K562 (cell line): ENCODE measurements at regions not wholly inside any gene's neighbourhood (a gene's known extent, or its start where the extent isn't known, plus 50 kb on each side); places are given as distances from the start of the nearest gene placed in this dataset.

Source experiments
- ATAC-seq: fragments of 200-7000 bp; cut with Tn5 transposase; 3 replicates; pipeline ENCODE4 v1.9.1; 2020; ENCODE audit warnings: moderate library complexity
- BruUV-seq: library from RNA; stranded (reverse); fragments of 400-500 nt; replicated peaks from 2 replicates; lab custom pipeline; 2021; lab: Mats Ljungman, UMichigan
- CTCF ChIA-PET: fragments of 300-600 bp; formaldehyde crosslinking; extraction: SDS; loops from one replicate; lab custom pipeline; 2021; ENCODE audit warnings: low intra/inter-chr PET ratio; lab: Yijun Ruan, JAX
- POLR2A ChIA-PET: fragments of 300-600, 350-650 bp; sonication (Branson Sonifier 250); formaldehyde crosslinking; extraction: SDS; loops from one replicate; lab custom pipeline; 2021; ENCODE audit warnings: antibody characterized with exemption, inconsistent platforms; lab: Yijun Ruan, JAX
- DNase-seq, 4 experiments: peaks; one replicate each; pipeline versions ENCODE4 v3.0.0 to v3.0.0-alpha.2; 2011 to 2018; ENCODE audit warnings: low spot score in 3 of 4, mixed read lengths in 3 of 4; ENCODE audit errors: extremely low read depth in 1 of 4
- FAIRE-seq: peaks from 2 replicates; lab custom pipeline; 2011; peaks lifted over from hg19 to GRCh38; lab: Jason Lieb, UNC
- H2AFZ ChIP-seq: 2 replicates; pipeline ENCODE4 v1.6.0; 2011; ENCODE audit warnings: low read depth, low read length, control low read depth, inconsistent platforms
- H3K27ac ChIP-seq: fragments of 200-600 bp; 3 replicates; pipeline ENCODE4 v1.8.0; 2011; ENCODE audit warnings: low read depth, mild to moderate bottlenecking, control low read depth, inconsistent platforms, low read length, moderate library complexity, mixed read lengths; ENCODE audit errors: extremely low read depth
- H3K27me3 ChIP-seq, 2 experiments: fragments of 300-600 bp in 1 of 2; 2 replicates in 1 of 2; 3 replicates in 1 of 2; pipeline versions ENCODE4 v1.6.0 to v1.8.0; 2011; ENCODE audit warnings: inconsistent platforms in 2 of 2, low read length in 2 of 2, mild to moderate bottlenecking in 1 of 2, mixed read lengths in 1 of 2, moderate library complexity in 1 of 2; ENCODE audit not compliant: control insufficient read depth in 2 of 2, insufficient read depth in 2 of 2
- H3K36me3 ChIP-seq: fragments of 300-600 bp; 3 replicates; pipeline ENCODE4 v1.8.0; 2011; ENCODE audit warnings: mild to moderate bottlenecking, low read length, inconsistent platforms; ENCODE audit not compliant: control insufficient read depth, insufficient read depth
- H3K4me1 ChIP-seq, 2 experiments: fragments of 200-600 bp in 1 of 2; replicated peaks in 1 of 2; 2 replicates in 1 of 2; 3 replicates in 1 of 2; pipeline versions ENCODE4 v1.5.1 to v1.8.0; 2011; ENCODE audit warnings: inconsistent platforms in 2 of 2, low read length in 2 of 2, mild to moderate bottlenecking in 1 of 2, mixed read lengths in 1 of 2, moderate library complexity in 1 of 2; ENCODE audit not compliant: control insufficient read depth in 2 of 2, insufficient read depth in 2 of 2
- H3K4me2 ChIP-seq: 2 replicates; pipeline ENCODE4 v1.6.1; 2011; ENCODE audit warnings: low read length, control low read depth, inconsistent platforms, mixed read lengths; ENCODE audit not compliant: insufficient read depth
- H3K4me3 ChIP-seq: fragments of 200-600 bp; sonication (generic), shearing (Covaris generic); 2 replicates; pipeline ENCODE4 v1.5.1; 2016; ENCODE audit warnings: control low read depth, inconsistent platforms
- H3K79me2 ChIP-seq: fragments of 200-600 bp; 3 replicates; pipeline ENCODE4 v1.8.0; 2011; ENCODE audit warnings: low read length, inconsistent platforms; ENCODE audit not compliant: control insufficient read depth, insufficient read depth
- H3K9ac ChIP-seq, 2 experiments: 2 replicates each; pipeline versions ENCODE4 v1.6.0 to v1.6.1; 2011; ENCODE audit warnings: low read depth in 2 of 2, low read length in 2 of 2, control low read depth in 1 of 2, inconsistent platforms in 1 of 2, mild to moderate bottlenecking in 1 of 2, mixed read lengths in 1 of 2; ENCODE audit not compliant: insufficient read depth in 1 of 2
- H3K9me1 ChIP-seq: one replicate; pipeline ENCODE4 v1.6.0; 2011; ENCODE audit warnings: inconsistent platforms, mild to moderate bottlenecking, low read length, moderate library complexity; ENCODE audit not compliant: control insufficient read depth, insufficient read depth
- H3K9me3 ChIP-seq: replicated peaks from 2 replicates; pipeline ENCODE4 v1.5.1; 2011; ENCODE audit warnings: low read depth, low read length, inconsistent platforms; ENCODE audit not compliant: control insufficient read depth, insufficient read depth
- H4K20me1 ChIP-seq: replicated peaks from 2 replicates; pipeline ENCODE4 v1.6.1; 2011; ENCODE audit warnings: low read length, inconsistent platforms, mixed read lengths; ENCODE audit not compliant: control insufficient read depth, insufficient read depth
- GABPB1 ChIP-seq: sonication (generic); formaldehyde crosslinking; IDR thresholded peaks from 2 replicates; pipeline ENCODE4 v1.8.0; 2022; ENCODE audit warnings: mild to moderate bottlenecking, missing genetic modification reagents
- SREBF1 ChIP-seq: fragments of 150-350 bp; IDR thresholded peaks from 2 replicates; pipeline ENCODE4 v1.6.1; 2014; ENCODE audit warnings: antibody characterized with exemption, low read depth, low read length, borderline replicate concordance
- TCF3 ChIP-seq: sonication (generic); formaldehyde crosslinking; IDR thresholded peaks from 2 replicates; pipeline ENCODE4 v1.4.0; 2020; ENCODE audit warnings: mild to moderate bottlenecking, missing genetic modification reagents
- ZNF12 ChIP-seq: sonication (generic); formaldehyde crosslinking; IDR thresholded peaks from 2 replicates; pipeline ENCODE4 v1.4.0; 2020; ENCODE audit warnings: mild to moderate bottlenecking, missing genetic modification reagents
- ZNF57 ChIP-seq: fragments of 450-650 bp; formaldehyde crosslinking; IDR thresholded peaks from 2 replicates; pipeline ENCODE4 v1.4.0; 2020; ENCODE audit warnings: mild to moderate bottlenecking, moderate library complexity
- ZNF592 ChIP-seq: fragments of 450-650 bp; IDR thresholded peaks from 2 replicates; pipeline ENCODE4 v1.6.1; 2017; ENCODE audit warnings: antibody characterized with exemption, mild to moderate bottlenecking
- ZSCAN32 ChIP-seq: fragments of 450-650 bp; formaldehyde crosslinking; IDR thresholded peaks from 2 replicates; pipeline ENCODE4 v1.4.0; 2020; ENCODE audit warnings: mild to moderate bottlenecking, moderate library complexity
- WGBS: fragments of 100-300 bp; shearing (Covaris generic); methylation state at CpG from one replicate; pipeline ENCODE4 v1.1.6; 2016; ENCODE audit warnings: low coverage, mixed read lengths; ENCODE audit not compliant: insufficient coverage; ENCODE audit errors: missing lambda C conversion rate; 5-methylcytosine and 5-hydroxymethylcytosine counted together
- in situ Hi-C: fragments of 300-500 bp; cut with MboI; formaldehyde crosslinking; loops from 4 replicates; pipeline ENCODE4 v1.15.0; 2018; ENCODE audit warnings: inconsistent platforms, mixed read lengths
- intact Hi-C: fragments of 100-400 bp; cut with micrococcal nuclease; formaldehyde crosslinking; loops from 2 replicates; pipeline ENCODE4 v1.14.2; 2022

GRCh38 chr4:29538889-29539646 lies 1181.1 kb upstream of the PCDH7 start (continued):
- TF ChIP-seq ZSCAN32 (CRISPR knock-in tag) (no peak), ZNF12 (CRISPR knock-in tag) (no peak), SREBF1 (no peak), GABPB1 (CRISPR knock-in tag) (no peak), TCF3 (CRISPR knock-in tag) (no peak), ZNF57 (CRISPR knock-in tag) (no peak)
- TF ChIP-seq, all 486 proteins: peak for 0

GRCh38 chr4:29540439-29541102 lies 1179.6 kb upstream of the PCDH7 start:
- H3K9me3 ChIP-seq = no peaks in the 10 kb centered on the region; the same call in 1 of the 2 replicates
- FAIRE-seq = no peak
- no peaks in the 10 kb centered on the region for H3K4me1 ChIP-seq
- no peak overlapping the region for H3K27ac ChIP-seq
- no peak for TF ChIP-seq ZNF592
- no peak for ATAC-seq
- intact Hi-C loops (no loop called here), in situ Hi-C loops (no loop called here)
- DNase-seq = no peak
- H4K20me1 ChIP-seq = no peaks in the 10 kb centered on the region
- no peaks in the 10 kb centered on the region for H3K27me3 ChIP-seq
- H3K4me3 ChIP-seq = no peak overlapping the region
- no peak overlapping the region for H3K4me2 ChIP-seq
- ChIA-PET POLR2A (no interaction called here), CTCF (no interaction called here)
- no peaks in the 10 kb centered on the region for H3K9me1 ChIP-seq
- no TSS peak for BruUV-seq
- H2AFZ ChIP-seq = no peak overlapping the region
- WGBS = 0% methylated on average over 2 of the region's 2 CpGs
- no peaks in the 10 kb centered on the region for H3K36me3 ChIP-seq
- no peak overlapping the region for H3K9ac ChIP-seq
- no peaks in the 10 kb centered on the region for H3K79me2 ChIP-seq
